WI38 (cell line): ENCODE measurements at regions not wholly inside any gene's neighbourhood (a gene's known extent, or its start where the extent isn't known, plus 50 kb on each side); places are given as distances from the start of the nearest gene placed in this dataset.

Source experiments
- H3K4me3 ChIP-seq: 2 replicates; pipeline ENCODE4 v1.5.1; 2011; ENCODE audit warnings: low read depth, mild to moderate bottlenecking, control low read depth, low read length
- CTCF ChIP-seq: IDR thresholded peaks from 2 replicates; pipeline ENCODE4 v1.5.1; 2012; ENCODE audit warnings: low read depth, mild to moderate bottlenecking, control low read depth, low read length

GRCh38 chr16:51327001-51327400, 175.9 kb upstream of the SALL1 start:
- TF ChIP-seq CTCF, result no peak
- no peak overlapping the region for H3K4me3 ChIP-seq

- TF ChIP-seq CTCF, result no peak
- H3K4me3 ChIP-seq, result no peak overlapping the region
Observed at GRCh38 chr16:51326131-51326856, 175.2 kb upstream of the SALL1 start.

- TF ChIP-seq CTCF, result no peak
- no peak overlapping the region for H3K4me3 ChIP-seq
Observed at GRCh38 chr16:51321251-51321650, 170.2 kb upstream of the SALL1 start.

- no peak overlapping the region for H3K4me3 ChIP-seq
- TF ChIP-seq CTCF, result no peak
Observed at GRCh38 chr16:51317575-51317974, 166.5 kb upstream of the SALL1 start.

- H3K4me3 ChIP-seq, result no peak overlapping the region
- no peak for TF ChIP-seq CTCF
Observed at GRCh38 chr16:51313198-51313597, 162.1 kb upstream of the SALL1 start.

GRCh38 chr16:51312363-51313150, 161.5 kb upstream of the SALL1 start:
- H3K4me3 ChIP-seq, result no peak overlapping the region
- no peak for TF ChIP-seq CTCF

- no peak overlapping the region for H3K4me3 ChIP-seq
- no peak for TF ChIP-seq CTCF
Observed at GRCh38 chr16:51310159-51310558, 159.1 kb upstream of the SALL1 start.
